Naive thymus-derived CD8-positive, alpha-beta T cell (primary cell): ENCODE measurements at regions not wholly inside any gene's neighbourhood (a gene's known extent, or its start where the extent isn't known, plus 50 kb on each side); places are given as distances from the start of the nearest gene placed in this dataset.

Experiments used
- ATAC-seq, 2 donors: fragments of 150-1000 bp; cut with Tn5 transposase in 1 of 2; sonication (Bioruptor Pico), chemical (Tn5 transposase) in 1 of 2; 1 replicate in 1 of 2; 2 replicates in 1 of 2; pipeline ENCODE4 v1.10.0; 2021; ENCODE audit warnings: mild to moderate bottlenecking in 2 of 2, moderate library complexity in 2 of 2
- POLR2A ChIA-PET: fragments of 350-600 bp; sonication (Branson Sonifier 250); formaldehyde crosslinking; loops from one replicate; lab custom pipeline; 2021; ENCODE audit warnings: antibody characterized with exemption; lab: Charles Lee
- DNase-seq, 10 donors: peaks; one replicate each; pipeline versions ENCODE4 v3.0.0 to v3.0.0-alpha.2; 2020 to 2022
- H3K27ac Mint-ChIP-seq, 10 donors: one replicate each; pipeline ENCODE4 v1.8.0; 2020 to 2022; ENCODE audit warnings: mild to moderate bottlenecking in 10 of 10, mixed read lengths in 10 of 10, moderate library complexity in 4 of 10, inconsistent platforms in 1 of 10
- H3K27me3 Mint-ChIP-seq, 5 donors: one replicate each; pipeline ENCODE4 v1.8.0; 2021 to 2022; ENCODE audit warnings: mixed read lengths in 5 of 5
- H3K36me3 Mint-ChIP-seq, 3 donors: one replicate each; pipeline ENCODE4 v1.8.0; 2020 to 2022; ENCODE audit warnings: mixed read lengths in 3 of 3, mild to moderate bottlenecking in 2 of 3, inconsistent platforms in 1 of 3
- H3K4me1 Mint-ChIP-seq, 4 donors: one replicate each; pipeline ENCODE4 v1.8.0; 2021 to 2022; ENCODE audit warnings: mixed read lengths in 4 of 4
- H3K4me3 Mint-ChIP-seq, 10 donors: one replicate each; pipeline ENCODE4 v1.8.0; 2020 to 2022; ENCODE audit warnings: mild to moderate bottlenecking in 10 of 10, mixed read lengths in 10 of 10, moderate library complexity in 6 of 10, inconsistent platforms in 1 of 10
- H3K9me3 Mint-ChIP-seq, 9 donors: one replicate each; pipeline ENCODE4 v1.8.0; 2020 to 2022; ENCODE audit warnings: mixed read lengths in 9 of 9, mild to moderate bottlenecking in 3 of 9, inconsistent platforms in 1 of 9, moderate library complexity in 1 of 9

- Mint-ChIP-seq H3K27me3 (peaks cover 0 to 3% (median 0%) of the 10 kb centered on the region in 5 donors), H3K4me1 (no peaks in the 10 kb centered on the region), H3K27ac (no peak overlapping the region), H3K4me3 (no peak overlapping the region), H3K36me3 (no peaks in the 10 kb centered on the region), H3K9me3 (peaks cover 0 to 21% (median 4%) of the 10 kb centered on the region in 9 donors)
- DNase-seq (no peak), ATAC-seq (no peak)
- POLR2A ChIA-PET: no interaction called here
Observed at GRCh38 chr16:65910291-65910690, 456.2 kb upstream of the CDH5 start.

- H3K27me3 Mint-ChIP-seq: peaks cover 0 to 3% (median 0%) of the 10 kb centered on the region in 5 donors
- POLR2A ChIA-PET: no interaction called here
- no peaks in the 10 kb centered on the region for H3K36me3 Mint-ChIP-seq
- no peak for ATAC-seq
- DNase-seq: no peak
- H3K27ac Mint-ChIP-seq: no peak overlapping the region
- H3K9me3 Mint-ChIP-seq: peaks cover 0 to 21% (median 4%) of the 10 kb centered on the region in 9 donors
- H3K4me3 Mint-ChIP-seq: no peak overlapping the region
- H3K4me1 Mint-ChIP-seq: no peaks in the 10 kb centered on the region
Observed at GRCh38 chr16:65909310-65910050, 457.0 kb upstream of the CDH5 start.

GRCh38 chr16:65908568-65908967, 457.9 kb upstream of the CDH5 start:
- Mint-ChIP-seq H3K9me3 (peaks cover 0 to 21% (median 2%) of the 10 kb centered on the region in 9 donors), H3K27ac (no peak overlapping the region), H3K36me3 (no peaks in the 10 kb centered on the region), H3K4me1 (no peaks in the 10 kb centered on the region), H3K4me3 (no peak overlapping the region), H3K27me3 (peaks cover 0 to 3% (median 0%) of the 10 kb centered on the region in 5 donors)
- POLR2A ChIA-PET: no interaction called here
- no peak for ATAC-seq
- no peak for DNase-seq

GRCh38 chr16:65905331-65905730, 461.2 kb upstream of the CDH5 start:
- H3K4me3 Mint-ChIP-seq: no peak overlapping the region
- POLR2A ChIA-PET: no interaction called here
- peaks cover 0 to 9% (median 2%) of the 10 kb centered on the region in 9 donors for H3K9me3 Mint-ChIP-seq
- no peaks in the 10 kb centered on the region for H3K4me1 Mint-ChIP-seq
- no peaks in the 10 kb centered on the region for H3K36me3 Mint-ChIP-seq
- no peak for ATAC-seq
- peaks cover 0 to 6% (median 1%) of the 10 kb centered on the region in 5 donors for H3K27me3 Mint-ChIP-seq
- DNase-seq: no peak
- H3K27ac Mint-ChIP-seq: no peak overlapping the region

- ATAC-seq: no peak
- POLR2A ChIA-PET: no interaction called here
- Mint-ChIP-seq H3K4me3 (no peak overlapping the region), H3K4me1 (no peaks in the 10 kb centered on the region), H3K36me3 (no peaks in the 10 kb centered on the region), H3K9me3 (peaks cover 0 to 20% (median 2%) of the 10 kb centered on the region in 9 donors), H3K27ac (no peak overlapping the region), H3K27me3 (peaks cover 0 to 18% (median 4%) of the 10 kb centered on the region in 5 donors)
- no peak for DNase-seq
Observed at GRCh38 chr16:65896448-65897153, 469.9 kb upstream of the CDH5 start.

GRCh38 chr16:65895906-65896305, 470.6 kb upstream of the CDH5 start:
- no peak for ATAC-seq
- Mint-ChIP-seq H3K4me1 (no peaks in the 10 kb centered on the region), H3K27me3 (peaks cover 0 to 14% (median 4%) of the 10 kb centered on the region in 5 donors), H3K27ac (no peak overlapping the region), H3K4me3 (no peak overlapping the region), H3K9me3 (peaks cover 0 to 20% (median 2%) of the 10 kb centered on the region in 9 donors), H3K36me3 (no peaks in the 10 kb centered on the region)
- POLR2A ChIA-PET: no interaction called here
- no peak for DNase-seq

GRCh38 chr16:65895486-65895885, 471.0 kb upstream of the CDH5 start:
- peaks cover 0 to 14% (median 4%) of the 10 kb centered on the region in 5 donors for H3K27me3 Mint-ChIP-seq

GRCh38 chr16:65890203-65890602, 476.3 kb upstream of the CDH5 start:
- Mint-ChIP-seq H3K4me3 (no peak overlapping the region), H3K27ac (no peak overlapping the region), H3K36me3 (no peaks in the 10 kb centered on the region), H3K27me3 (peaks cover 0 to 8% (median 2%) of the 10 kb centered on the region in 5 donors), H3K9me3 (peaks cover 0 to 10% (median 2%) of the 10 kb centered on the region in 9 donors), H3K4me1 (no peaks in the 10 kb centered on the region)
- no peak for ATAC-seq
- no peak for DNase-seq
- POLR2A ChIA-PET: no interaction called here

More at GRCh38 chr16:65895486-65895885, 471.0 kb upstream of the CDH5 start:
- POLR2A ChIA-PET: no interaction called here
- Mint-ChIP-seq H3K9me3 (peaks cover 0 to 20% (median 2%) of the 10 kb centered on the region in 9 donors), H3K36me3 (no peaks in the 10 kb centered on the region), H3K4me1 (no peaks in the 10 kb centered on the region), H3K27ac (no peak overlapping the region), H3K4me3 (no peak overlapping the region)
- DNase-seq (no peak), ATAC-seq (no peak)

GRCh38 chr16:65889533-65889966, 476.9 kb upstream of the CDH5 start:
- H3K27me3 Mint-ChIP-seq: peaks cover 0 to 3% (median 2%) of the 10 kb centered on the region in 5 donors
- ATAC-seq (no peak), DNase-seq (no peak)
- POLR2A ChIA-PET: no interaction called here
- H3K4me1 Mint-ChIP-seq: no peaks in the 10 kb centered on the region
- H3K9me3 Mint-ChIP-seq: peaks cover 0 to 10% (median 2%) of the 10 kb centered on the region in 9 donors
- no peak overlapping the region for H3K4me3 Mint-ChIP-seq
- no peak overlapping the region for H3K27ac Mint-ChIP-seq
- no peaks in the 10 kb centered on the region for H3K36me3 Mint-ChIP-seq

GRCh38 chr16:65888201-65888600, 478.3 kb upstream of the CDH5 start:
- H3K9me3 Mint-ChIP-seq: peaks cover 0 to 10% (median 2%) of the 10 kb centered on the region in 9 donors
- H3K4me1 Mint-ChIP-seq: no peaks in the 10 kb centered on the region
- no peaks in the 10 kb centered on the region for H3K36me3 Mint-ChIP-seq
- no peak overlapping the region for H3K27ac Mint-ChIP-seq
- POLR2A ChIA-PET: no interaction called here
- peaks cover 0 to 4% (median 2%) of the 10 kb centered on the region in 5 donors for H3K27me3 Mint-ChIP-seq
- ATAC-seq (no peak), DNase-seq (no peak)
- H3K4me3 Mint-ChIP-seq: no peak overlapping the region

GRCh38 chr16:65884018-65884417, 482.5 kb upstream of the CDH5 start:
- POLR2A ChIA-PET: no interaction called here
- H3K4me1 Mint-ChIP-seq: no peaks in the 10 kb centered on the region
- no peak overlapping the region for H3K4me3 Mint-ChIP-seq
- no peak overlapping the region for H3K27ac Mint-ChIP-seq
- peaks cover 0 to 3% (median 0%) of the 10 kb centered on the region in 5 donors for H3K27me3 Mint-ChIP-seq
- H3K9me3 Mint-ChIP-seq: peaks cover 0 to 10% (median 0%) of the 10 kb centered on the region in 9 donors
- ATAC-seq (no peak), DNase-seq (no peak)
- no peaks in the 10 kb centered on the region for H3K36me3 Mint-ChIP-seq

- POLR2A ChIA-PET: no interaction called here
- Mint-ChIP-seq H3K36me3 (no peaks in the 10 kb centered on the region), H3K9me3 (peaks cover 0 to 10% (median 2%) of the 10 kb centered on the region in 9 donors), H3K27ac (no peak overlapping the region), H3K27me3 (peaks cover 0 to 4% (median 4%) of the 10 kb centered on the region in 5 donors), H3K4me1 (no peaks in the 10 kb centered on the region), H3K4me3 (no peak overlapping the region)
- no peak for DNase-seq
- ATAC-seq: no peak
Observed at GRCh38 chr16:65878347-65878746, 488.1 kb upstream of the CDH5 start.

- Mint-ChIP-seq H3K27ac (no peak overlapping the region), H3K27me3 (peaks cover 0 to 7% (median 4%) of the 10 kb centered on the region in 5 donors), H3K4me3 (no peak overlapping the region), H3K4me1 (no peaks in the 10 kb centered on the region), H3K36me3 (no peaks in the 10 kb centered on the region), H3K9me3 (peaks cover 0 to 8% (median 4%) of the 10 kb centered on the region in 9 donors)
- POLR2A ChIA-PET: no interaction called here
- no peak for ATAC-seq
- DNase-seq: no peak
Observed at GRCh38 chr16:65876624-65877023, 489.9 kb upstream of the CDH5 start.
